Activated CD4-positive, alpha-beta T cell treated with anti-CD3 and anti-CD28 coated beads, Interleukin-2, amount 10 ng/mL, durations not matched to agents 24 days and 14 days (primary cell): ENCODE measurements at regions not wholly inside any gene's neighbourhood (a gene's known extent, or its start where the extent isn't known, plus 50 kb on each side); places are given as distances from the start of the nearest gene placed in this dataset.

Source experiments
- DNase-seq: peaks from one replicate; pipeline ENCODE4 v3.0.0; 2022
- H3K27ac Mint-ChIP-seq: one replicate; pipeline ENCODE4 v1.8.0; 2022; ENCODE audit warnings: mild to moderate bottlenecking, mixed read lengths
- H3K27me3 Mint-ChIP-seq: one replicate; pipeline ENCODE4 v1.8.0; 2022; ENCODE audit warnings: mixed read lengths
- H3K36me3 Mint-ChIP-seq: one replicate; pipeline ENCODE4 v1.8.0; 2022; ENCODE audit warnings: low read depth, mild to moderate bottlenecking, mixed read lengths
- H3K4me1 Mint-ChIP-seq: one replicate; pipeline ENCODE4 v1.8.0; 2021; ENCODE audit warnings: mixed read lengths
- H3K4me3 Mint-ChIP-seq: one replicate; pipeline ENCODE4 v1.8.0; 2022; ENCODE audit warnings: mild to moderate bottlenecking, moderate library complexity, mixed read lengths
- H3K9me3 Mint-ChIP-seq: one replicate; pipeline ENCODE4 v1.8.0; 2021; ENCODE audit warnings: mixed read lengths
- intact Hi-C: fragments of 100-400 bp; cut with micrococcal nuclease; formaldehyde crosslinking; loops from one replicate; pipeline ENCODE4 v1.15.1; 2023

DNA sequence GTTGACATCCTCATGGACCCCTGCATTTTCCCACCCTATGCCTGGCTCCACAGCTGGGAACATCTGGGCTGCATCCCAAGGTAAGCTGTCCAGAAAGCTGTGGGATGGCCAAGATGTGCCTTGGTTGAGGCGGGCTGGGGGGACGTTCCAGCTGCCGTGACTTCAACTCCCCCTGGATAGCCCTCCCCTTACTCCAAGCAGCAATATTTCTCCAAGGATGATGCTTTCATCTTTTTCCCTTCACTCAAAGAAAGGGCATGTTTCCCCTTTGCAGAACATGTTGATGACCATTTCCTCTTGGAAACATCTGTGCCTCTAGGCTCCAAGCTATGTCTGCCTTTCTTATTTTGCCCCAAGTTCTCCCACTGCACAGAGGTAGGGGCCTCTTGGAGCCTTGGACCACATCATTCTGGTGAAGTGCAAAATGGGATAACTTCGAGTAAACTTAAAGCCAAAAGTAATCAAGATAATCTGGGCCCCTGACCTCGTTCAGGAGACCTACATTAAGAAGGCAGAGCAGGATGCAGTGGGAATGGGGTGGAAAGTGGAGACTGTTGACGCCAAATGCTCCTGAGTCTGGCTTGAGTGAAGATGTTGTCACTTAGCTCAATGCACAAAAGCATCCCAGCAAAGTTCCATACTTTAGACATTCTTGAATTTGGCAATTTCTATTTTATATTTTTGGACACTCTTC lies 175.2 kb downstream of the GAS1 start:
- H3K36me3 Mint-ChIP-seq = no peaks in the 10 kb centered on the region
- no peak overlapping the region for H3K4me3 Mint-ChIP-seq
- no peak for DNase-seq
- no peaks in the 10 kb centered on the region for H3K27me3 Mint-ChIP-seq
- intact Hi-C loops = no loop called here
- H3K27ac Mint-ChIP-seq = no peak overlapping the region
- no peaks in the 10 kb centered on the region for H3K4me1 Mint-ChIP-seq
- H3K9me3 Mint-ChIP-seq = no peaks in the 10 kb centered on the region

DNA sequence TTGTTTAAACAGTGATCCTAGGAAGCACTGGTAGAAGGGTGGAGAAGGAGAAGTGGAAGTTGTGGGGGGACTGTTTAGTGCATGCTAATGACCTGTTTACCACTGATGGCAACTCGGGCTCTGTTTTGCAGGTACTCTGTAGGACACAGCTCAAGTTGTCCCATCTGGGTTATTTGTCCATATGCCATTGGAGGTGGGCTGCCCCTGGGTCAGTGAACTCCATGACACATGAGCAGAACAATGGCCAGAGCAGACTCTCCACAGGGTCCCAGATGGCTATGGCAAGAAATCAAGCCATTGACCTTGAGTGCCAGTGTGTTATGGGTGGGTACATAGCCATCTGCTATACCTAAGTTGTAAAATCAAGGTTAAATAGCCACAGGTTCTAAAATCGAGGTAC lies 175.9 kb downstream of the GAS1 start:
- intact Hi-C loops = no loop called here
- Mint-ChIP-seq H3K4me1 (no peaks in the 10 kb centered on the region), H3K27me3 (no peaks in the 10 kb centered on the region), H3K36me3 (no peaks in the 10 kb centered on the region), H3K9me3 (no peaks in the 10 kb centered on the region), H3K27ac (no peak overlapping the region), H3K4me3 (no peak overlapping the region)
- DNase-seq = no peak

DNA sequence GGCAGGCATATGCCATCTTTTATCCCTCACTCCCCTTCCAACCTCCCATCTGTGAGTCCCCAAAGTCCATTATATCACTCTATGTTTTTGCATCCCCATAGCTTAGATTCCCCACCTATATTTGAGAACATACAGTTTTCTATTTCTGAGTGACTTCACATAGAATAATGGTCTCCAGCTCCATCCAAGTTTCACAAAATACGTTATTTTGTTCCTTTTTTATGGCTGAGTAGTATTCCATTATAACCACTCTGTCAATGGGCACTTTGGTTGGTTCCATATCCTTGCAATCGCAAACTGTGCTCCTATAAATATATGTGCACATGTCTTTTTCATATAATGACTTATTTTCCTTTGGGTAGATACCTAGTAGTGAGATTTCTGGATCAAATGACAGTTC lies 178.6 kb downstream of the GAS1 start:
- Mint-ChIP-seq H3K4me1 (no peaks in the 10 kb centered on the region), H3K27ac (no peak overlapping the region), H3K4me3 (no peak overlapping the region), H3K27me3 (no peaks in the 10 kb centered on the region), H3K36me3 (no peaks in the 10 kb centered on the region), H3K9me3 (no peaks in the 10 kb centered on the region)
- no peak for DNase-seq
- intact Hi-C loops = no loop called here

DNA sequence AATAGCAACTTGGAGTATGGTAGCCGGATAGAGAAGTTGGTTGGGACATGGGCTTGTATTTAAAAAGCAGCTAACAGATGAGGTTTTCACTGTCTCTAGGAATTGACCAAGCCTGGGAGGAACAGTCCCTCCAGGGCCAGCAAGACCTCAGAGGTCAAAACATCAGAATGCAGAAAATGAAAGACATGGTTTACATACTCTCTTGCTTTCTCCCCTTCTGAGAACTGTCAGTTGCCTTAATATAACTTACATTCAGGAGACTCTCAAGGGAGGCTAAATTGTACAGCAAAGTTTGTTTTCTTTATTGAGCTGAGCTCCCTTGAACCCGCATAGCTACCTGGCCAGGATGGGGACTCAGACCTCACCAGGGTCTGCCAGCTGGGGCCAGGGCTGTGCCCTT lies 179.3 kb downstream of the GAS1 start:
- H3K27me3 Mint-ChIP-seq = no peaks in the 10 kb centered on the region
- no peak overlapping the region for H3K4me3 Mint-ChIP-seq
- H3K9me3 Mint-ChIP-seq = no peaks in the 10 kb centered on the region
- H3K4me1 Mint-ChIP-seq = no peaks in the 10 kb centered on the region
- no peaks in the 10 kb centered on the region for H3K36me3 Mint-ChIP-seq
- no peak for DNase-seq
- intact Hi-C loops = no loop called here
- no peak overlapping the region for H3K27ac Mint-ChIP-seq

DNA sequence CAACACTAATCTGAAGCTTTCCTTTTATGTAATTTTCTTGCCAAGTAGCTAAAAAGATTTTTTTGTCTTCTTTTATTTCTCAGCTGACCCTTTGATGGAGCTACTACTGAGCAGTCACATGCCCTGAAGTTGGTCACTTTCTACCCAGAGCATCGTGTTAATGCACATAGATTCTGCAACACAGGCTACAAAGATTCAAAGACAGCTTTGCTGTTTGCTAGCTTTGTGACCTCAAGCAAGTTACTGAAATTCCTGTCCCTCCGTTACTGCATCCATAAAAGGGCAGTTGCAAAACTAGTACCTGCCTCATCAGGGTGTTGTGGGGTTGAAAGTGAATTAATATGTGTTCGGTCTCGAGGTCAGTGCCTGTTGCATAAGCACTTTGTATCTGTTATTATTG lies 179.9 kb downstream of the GAS1 start:
- Mint-ChIP-seq H3K27me3 (no peaks in the 10 kb centered on the region), H3K4me1 (no peaks in the 10 kb centered on the region), H3K4me3 (no peak overlapping the region), H3K36me3 (no peaks in the 10 kb centered on the region), H3K27ac (no peak overlapping the region), H3K9me3 (no peaks in the 10 kb centered on the region)
- DNase-seq = no peak
- intact Hi-C loops = no loop called here

DNA sequence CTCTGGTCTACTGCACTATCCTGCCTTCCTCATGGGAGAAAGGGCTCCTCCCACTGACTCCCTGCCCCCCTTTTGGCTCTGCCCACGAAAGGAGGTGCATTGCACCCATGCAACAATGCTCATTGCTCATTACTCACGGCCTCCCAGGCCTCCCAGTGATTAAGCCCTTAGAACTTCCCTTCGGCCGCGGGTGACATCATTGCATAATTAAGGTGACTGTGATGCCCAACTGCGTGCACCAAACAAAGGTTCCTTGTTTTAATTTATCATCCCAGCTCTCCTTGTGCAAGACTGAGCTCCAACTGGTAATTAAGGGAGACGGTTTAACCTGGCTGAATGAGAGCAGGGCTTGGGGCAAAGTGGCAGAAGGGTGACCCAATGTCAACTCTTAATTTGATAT lies 180.4 kb downstream of the GAS1 start:
- no peak for DNase-seq
- Mint-ChIP-seq H3K9me3 (no peaks in the 10 kb centered on the region), H3K4me1 (no peaks in the 10 kb centered on the region), H3K36me3 (no peaks in the 10 kb centered on the region), H3K27me3 (no peaks in the 10 kb centered on the region), H3K4me3 (no peak overlapping the region), H3K27ac (no peak overlapping the region)
- intact Hi-C loops = no loop called here

DNA sequence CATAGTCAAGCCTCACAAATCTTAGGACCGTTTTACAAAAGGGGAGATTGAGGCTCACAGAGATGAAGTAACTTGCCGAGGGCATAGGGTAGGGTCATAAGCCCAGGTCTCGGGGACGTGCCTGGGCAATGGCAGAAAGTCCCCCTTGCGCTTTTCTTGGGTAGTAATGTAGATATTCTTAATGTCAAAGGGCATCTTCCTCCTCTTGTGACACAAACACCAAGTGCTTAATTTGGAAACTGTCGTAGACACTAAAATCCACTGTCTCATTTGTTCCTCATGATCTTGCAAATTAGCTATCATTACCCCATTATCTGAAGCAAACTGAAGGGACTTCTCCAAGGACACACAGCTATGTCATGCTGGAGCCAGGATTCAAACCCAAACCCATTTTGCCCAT lies 180.8 kb downstream of the GAS1 start:
- no peaks in the 10 kb centered on the region for H3K36me3 Mint-ChIP-seq
- no peak for DNase-seq
- H3K27ac Mint-ChIP-seq = no peak overlapping the region
- no peaks in the 10 kb centered on the region for H3K9me3 Mint-ChIP-seq
- intact Hi-C loops = no loop called here
- no peaks in the 10 kb centered on the region for H3K4me1 Mint-ChIP-seq
- no peaks in the 10 kb centered on the region for H3K27me3 Mint-ChIP-seq
- no peak overlapping the region for H3K4me3 Mint-ChIP-seq

DNA sequence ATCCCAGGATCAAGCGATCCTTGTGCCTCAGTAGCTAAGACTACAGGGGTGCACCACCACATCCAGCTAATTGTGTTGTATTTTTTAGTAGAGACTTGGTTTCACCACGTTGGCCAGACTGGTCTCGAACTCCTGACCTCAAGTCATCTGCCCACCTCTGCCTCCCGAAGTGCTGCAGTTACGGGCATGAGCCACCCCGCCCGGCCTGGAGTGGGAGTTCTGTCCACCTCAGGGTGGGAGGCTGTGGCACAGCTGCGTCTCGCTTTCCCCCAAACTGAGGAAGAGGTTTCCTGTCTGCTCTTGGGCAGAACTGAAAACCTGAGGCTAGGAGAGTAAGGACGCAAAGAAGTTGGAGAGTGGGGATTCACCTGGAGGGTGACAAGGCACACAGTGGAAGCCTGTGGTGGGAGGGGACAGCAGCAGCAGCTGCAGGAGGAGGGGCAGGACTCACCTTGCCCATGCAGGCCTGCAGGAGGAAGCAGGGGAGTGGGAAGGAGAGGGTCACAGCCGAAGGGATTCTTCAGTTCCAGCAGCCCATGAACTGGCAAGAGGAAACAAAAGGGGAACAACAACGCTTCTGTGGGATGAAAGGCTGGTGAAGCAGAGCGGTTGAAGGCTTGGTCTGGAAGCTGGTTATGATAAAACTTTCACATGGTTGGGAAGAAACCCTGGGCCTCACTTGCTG lies 181.4 kb downstream of the GAS1 start:
- Mint-ChIP-seq H3K4me1 (no peaks in the 10 kb centered on the region), H3K4me3 (no peak overlapping the region), H3K27me3 (no peaks in the 10 kb centered on the region), H3K36me3 (no peaks in the 10 kb centered on the region), H3K9me3 (no peaks in the 10 kb centered on the region), H3K27ac (no peak overlapping the region)
- DNase-seq = no peak
- intact Hi-C loops = no loop called here

DNA sequence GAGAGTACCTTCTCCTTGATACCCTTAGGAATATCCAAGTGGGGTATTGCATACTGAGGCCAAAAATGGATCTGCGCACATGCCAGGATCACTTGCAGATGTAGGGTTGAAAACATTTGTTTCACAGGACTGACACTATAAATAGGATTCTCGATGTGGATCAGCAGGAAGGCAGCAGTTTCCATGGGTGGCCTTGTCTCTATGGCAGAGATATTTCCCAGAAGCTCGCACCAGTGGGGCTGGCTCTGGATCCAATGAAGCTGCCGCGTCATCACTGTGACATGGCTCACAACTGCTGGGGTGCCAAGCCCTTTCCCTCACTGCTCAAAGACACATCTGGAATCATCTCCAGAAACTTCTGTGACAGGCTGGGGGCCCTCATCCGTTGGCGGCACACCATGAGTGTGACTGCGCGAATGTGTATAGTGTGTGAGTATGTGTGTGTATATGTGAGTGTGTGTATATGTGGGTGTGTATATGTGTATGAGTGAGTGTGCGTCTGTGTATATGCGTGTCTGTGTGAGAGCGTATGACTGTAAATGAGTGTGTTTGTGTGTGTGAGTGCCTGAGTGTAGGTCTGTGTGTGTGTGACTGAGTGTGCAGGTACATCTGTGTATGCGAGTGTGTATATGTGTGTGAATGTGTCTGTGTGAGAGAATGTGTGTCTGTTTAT lies 182.5 kb downstream of the GAS1 start:
- Mint-ChIP-seq H3K4me3 (no peak overlapping the region), H3K36me3 (no peaks in the 10 kb centered on the region), H3K27ac (no peak overlapping the region), H3K27me3 (no peaks in the 10 kb centered on the region), H3K4me1 (no peaks in the 10 kb centered on the region), H3K9me3 (no peaks in the 10 kb centered on the region)
- DNase-seq = no peak
- intact Hi-C loops = no loop called here

DNA sequence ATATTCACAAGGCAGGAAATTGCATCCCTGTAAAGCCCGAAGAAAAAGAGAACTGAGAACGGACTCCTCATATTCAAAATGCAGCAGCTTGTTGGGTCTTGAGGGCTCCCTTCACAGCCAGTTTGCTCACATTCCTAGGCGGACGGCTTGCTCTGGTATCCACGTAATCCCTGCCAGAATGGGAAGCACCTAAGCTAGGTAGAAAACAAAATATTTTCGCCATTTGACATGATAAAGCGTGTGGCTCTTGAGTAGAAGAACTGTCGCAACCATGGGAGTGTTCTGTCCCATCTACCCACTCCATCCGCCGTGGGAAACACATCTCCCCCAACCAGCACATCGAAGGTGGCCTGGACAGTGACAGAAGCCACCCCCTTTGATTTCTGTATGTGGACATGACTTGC lies 183.1 kb downstream of the GAS1 start:
- intact Hi-C loops = no loop called here
- H3K4me1 Mint-ChIP-seq = no peaks in the 10 kb centered on the region
- no peaks in the 10 kb centered on the region for H3K27me3 Mint-ChIP-seq
- H3K9me3 Mint-ChIP-seq = no peaks in the 10 kb centered on the region
- H3K4me3 Mint-ChIP-seq = no peak overlapping the region
- no peak overlapping the region for H3K27ac Mint-ChIP-seq
- no peaks in the 10 kb centered on the region for H3K36me3 Mint-ChIP-seq
- DNase-seq = no peak

DNA sequence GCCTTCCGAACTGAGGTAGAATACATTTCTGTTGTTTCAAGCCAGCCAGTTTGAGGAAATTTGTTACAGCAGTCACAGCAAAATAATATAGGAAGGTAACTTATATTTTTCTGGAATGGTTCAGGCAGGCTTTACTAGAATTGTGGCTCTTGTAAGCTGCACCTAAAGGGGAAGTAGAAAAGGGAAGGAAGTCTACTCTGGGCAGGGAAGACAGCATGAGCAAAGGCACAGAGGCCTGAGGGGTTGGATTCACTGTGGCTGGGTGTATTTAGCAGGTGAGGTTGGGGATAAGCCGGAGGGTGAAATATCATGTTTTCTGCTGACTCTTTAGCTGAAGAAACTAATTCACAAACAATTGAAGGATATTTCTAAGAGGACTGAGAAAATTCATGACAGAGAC lies 183.5 kb downstream of the GAS1 start:
- H3K4me1 Mint-ChIP-seq = no peaks in the 10 kb centered on the region
- no peak overlapping the region for H3K27ac Mint-ChIP-seq
- no peaks in the 10 kb centered on the region for H3K36me3 Mint-ChIP-seq
- H3K4me3 Mint-ChIP-seq = no peak overlapping the region
- no peaks in the 10 kb centered on the region for H3K27me3 Mint-ChIP-seq
- no peak for DNase-seq
- no peaks in the 10 kb centered on the region for H3K9me3 Mint-ChIP-seq
- intact Hi-C loops = no loop called here

DNA sequence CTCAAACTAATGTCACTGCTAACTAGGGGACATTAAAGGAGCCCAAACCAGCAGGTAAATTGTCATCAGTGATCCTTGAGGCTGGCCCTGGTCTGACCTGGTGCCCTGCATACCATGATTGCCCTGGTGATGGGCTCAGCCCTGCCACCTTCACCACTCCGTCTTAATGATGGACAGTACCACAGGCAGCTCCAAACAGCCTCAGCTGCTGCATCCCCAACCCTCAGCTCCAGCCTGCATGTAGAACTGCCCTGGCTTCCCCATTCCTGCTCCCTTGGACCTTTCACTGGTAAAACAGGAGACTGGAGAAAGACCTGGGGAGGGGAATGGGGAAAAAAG lies 190.0 kb downstream of the GAS1 start:
- DNase-seq = no peak
- Mint-ChIP-seq H3K27me3 (no peaks in the 10 kb centered on the region), H3K9me3 (no peaks in the 10 kb centered on the region), H3K27ac (no peak overlapping the region), H3K36me3 (no peaks in the 10 kb centered on the region), H3K4me1 (no peaks in the 10 kb centered on the region), H3K4me3 (no peak overlapping the region)
- intact Hi-C loops = no loop called here

DNA sequence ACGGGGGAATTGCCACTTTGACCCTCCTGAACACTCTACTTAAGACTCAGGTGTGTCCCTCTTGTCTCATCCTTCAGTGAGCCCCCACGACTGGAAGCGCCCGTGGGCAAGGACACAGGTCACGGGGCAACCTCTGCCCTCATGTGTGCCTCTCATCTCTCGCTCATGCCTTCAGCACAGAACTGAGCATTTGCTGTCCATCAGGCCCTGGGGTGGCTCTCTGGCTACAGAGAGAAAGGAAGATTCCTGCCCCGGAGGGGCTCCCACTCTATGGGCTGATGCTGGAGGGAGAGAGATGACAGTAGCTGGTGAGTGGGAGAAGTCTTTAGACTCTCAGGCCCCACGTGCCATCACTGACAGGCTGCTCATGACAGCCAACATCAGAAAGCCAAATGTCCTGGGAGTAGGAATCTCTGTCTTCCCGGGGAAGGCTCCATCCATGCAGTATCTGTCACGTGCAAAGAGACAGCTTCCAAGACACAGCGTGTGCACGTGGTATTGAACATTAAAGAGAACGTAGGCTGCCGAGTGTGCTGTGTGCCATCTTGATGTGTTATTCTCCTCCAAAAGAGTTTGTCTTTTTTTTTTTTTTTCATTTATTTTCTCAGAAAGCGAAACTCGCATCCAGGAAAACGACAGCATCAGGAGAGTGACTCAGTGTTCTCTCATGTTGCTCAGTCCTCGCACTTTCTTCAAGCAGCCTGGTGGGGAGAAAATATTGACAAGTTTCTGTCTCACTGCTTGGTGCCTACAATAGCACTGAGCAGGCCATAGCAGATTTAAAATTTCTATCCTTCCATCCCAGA lies 190.5 kb downstream of the GAS1 start:
- H3K9me3 Mint-ChIP-seq = no peaks in the 10 kb centered on the region
- H3K4me1 Mint-ChIP-seq = no peaks in the 10 kb centered on the region
- no peak overlapping the region for H3K4me3 Mint-ChIP-seq
- no peak for DNase-seq
- no peaks in the 10 kb centered on the region for H3K27me3 Mint-ChIP-seq
- H3K27ac Mint-ChIP-seq = no peak overlapping the region
- intact Hi-C loops = no loop called here
- no peaks in the 10 kb centered on the region for H3K36me3 Mint-ChIP-seq

DNA sequence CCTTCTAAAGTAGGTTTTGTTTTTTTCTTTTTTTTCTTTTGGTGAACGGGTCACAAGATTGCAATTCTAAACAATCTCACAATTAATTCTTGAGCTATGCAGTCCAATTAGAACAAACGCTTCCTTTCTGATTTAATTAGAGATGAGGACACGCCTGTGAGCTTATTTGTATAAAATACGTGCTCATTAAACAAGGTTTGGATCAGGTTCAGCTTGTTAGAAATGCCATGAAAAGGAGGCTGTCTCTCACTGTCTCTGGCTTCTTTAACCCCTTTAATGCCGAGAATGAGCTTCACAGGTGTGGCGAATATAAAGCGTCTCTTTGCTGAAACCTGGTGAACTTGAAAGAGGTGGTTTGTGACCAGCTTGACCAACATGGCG lies 191.8 kb downstream of the GAS1 start:
- intact Hi-C loops = no loop called here
- no peaks in the 10 kb centered on the region for H3K36me3 Mint-ChIP-seq
- H3K4me3 Mint-ChIP-seq = no peak overlapping the region
- H3K27me3 Mint-ChIP-seq = no peaks in the 10 kb centered on the region
- no peak for DNase-seq
- no peaks in the 10 kb centered on the region for H3K9me3 Mint-ChIP-seq
- H3K27ac Mint-ChIP-seq = no peak overlapping the region
- no peaks in the 10 kb centered on the region for H3K4me1 Mint-ChIP-seq
